ENCODE measurements at regions not wholly inside any gene's neighbourhood (a gene's known extent, or its start where the extent isn't known, plus 50 kb on each side); places are given as distances from the start of the nearest gene placed in this dataset.

GRCh38 chr5:167528651-167529050 is 762.8 kb upstream of the WWC1 start:
- TF ChIP-seq CTCF (IDR thresholded peaks at IDR 0.05) (no peak), ZFX (IDR thresholded peaks at IDR 0.05; ENCODE audit: borderline replicate concordance) (no peak)
